GM12865 (cell line): ENCODE measurements at regions not wholly inside any gene's neighbourhood (a gene's known extent, or its start where the extent isn't known, plus 50 kb on each side); places are given as distances from the start of the nearest gene placed in this dataset.
A peak's percentile ranks its signal among the peaks of the same experiment; 100 is the strongest.
"Not testable (repeated sequence)": the region's sequence is repeated elsewhere in the genome, so short reads cannot be mapped to it uniquely, and the experiment has no call there.

Experiments
- DNase-seq: peaks from one replicate; pipeline ENCODE4 v3.0.0; 2010; ENCODE audit warnings: low read depth
- H3K4me3 ChIP-seq: 2 replicates; pipeline ENCODE4 v1.5.1; 2011; ENCODE audit warnings: mild to moderate bottlenecking, low read depth, low read length, control low read depth
- CTCF ChIP-seq: IDR thresholded peaks from 2 replicates; pipeline ENCODE4 v1.5.1; 2011; ENCODE audit warnings: low read length, control low read depth, low read depth, inconsistent platforms; ENCODE audit not compliant: insufficient read depth; ENCODE audit errors: missing control alignments

GRCh38 chr15:79778378-79778990 is 118.3 kb downstream of the MTHFS start:
- no peak for TF ChIP-seq CTCF
- peak; percentile 18 for DNase-seq
- H3K4me3 ChIP-seq = no peak overlapping the region

- DNase-seq = peak; percentile 66
- no peak overlapping the region for H3K4me3 ChIP-seq
- TF ChIP-seq CTCF = no peak
Measured at GRCh38 chr15:79779746-79780145, 117.1 kb downstream of the MTHFS start.

- not testable (repeated sequence) for DNase-seq, H3K4me3 ChIP-seq
Measured at GRCh38 chr15:79782307-79782706, 114.5 kb downstream of the MTHFS start.
